BJ (cell line): ENCODE measurements at regions not wholly inside any gene's neighbourhood (a gene's known extent, or its start where the extent isn't known, plus 50 kb on each side); places are given as distances from the start of the nearest gene placed in this dataset.

ENCODE experiments used
- CTCF ChIA-PET: fragments of 350-600 bp; formaldehyde crosslinking; extraction: SDS; loops from one replicate; lab custom pipeline; 2021; ENCODE audit warnings: antibody characterized with exemption, inconsistent platforms; lab: Yijun Ruan, JAX
- POLR2A ChIA-PET: fragments of 300-600 bp; sonication (Branson Sonifier 250); formaldehyde crosslinking; extraction: SDS; loops from one replicate; lab custom pipeline; 2021; ENCODE audit warnings: antibody characterized with exemption; lab: Charles Lee
- DNase-seq: peaks from one replicate; pipeline ENCODE4 v3.0.0-alpha.2; 2011; ENCODE audit warnings: low read depth
- H3K27me3 ChIP-seq: 2 replicates; pipeline ENCODE4 v1.6.0; 2011; ENCODE audit warnings: low read length; ENCODE audit not compliant: control insufficient read depth, insufficient read depth
- H3K36me3 ChIP-seq: 2 replicates; pipeline ENCODE4 v1.5.1; 2011; ENCODE audit warnings: low read length; ENCODE audit not compliant: control insufficient read depth, insufficient read depth
- H3K4me3 ChIP-seq: 2 replicates; pipeline ENCODE4 v1.5.1; 2011; ENCODE audit warnings: low read depth, mild to moderate bottlenecking, control low read depth, low read length
- CTCF ChIP-seq: IDR thresholded peaks from 2 replicates; pipeline ENCODE4 v1.5.1; 2011; ENCODE audit warnings: low read depth, mild to moderate bottlenecking, control low read depth, inconsistent platforms, low read length, moderate library complexity; ENCODE audit not compliant: insufficient read depth

- no peak overlapping the region for H3K4me3 ChIP-seq
- no peaks in the 10 kb centered on the region for H3K36me3 ChIP-seq
- POLR2A ChIA-PET, result no interaction called here
- CTCF ChIA-PET, result interaction anchor here (0.6 kb wide), 1 partner anchor 26 kb away, joined by 3 read pairs; no protein-coding TSS in a partner anchor
- no peak for DNase-seq
- no peaks in the 10 kb centered on the region for H3K27me3 ChIP-seq
- no peak for TF ChIP-seq CTCF
Observed at GRCh38 chr10:27599546-27599945, 95.4 kb downstream of the RAB18 start.

GRCh38 chr10:27600930-27601329 is 96.8 kb downstream of the RAB18 start:
- no peak overlapping the region for H3K4me3 ChIP-seq
- H3K36me3 ChIP-seq, result no peaks in the 10 kb centered on the region
- ChIA-PET CTCF (interaction anchor here (1.1 kb wide), 1 partner anchor 10 kb away, joined by 3 read pairs; no protein-coding TSS in a partner anchor), POLR2A (no interaction called here)
- no peak for DNase-seq
- TF ChIP-seq CTCF, result no peak
- H3K27me3 ChIP-seq, result no peaks in the 10 kb centered on the region

GRCh38 chr10:27601503-27601902 is 97.4 kb downstream of the RAB18 start:
- ChIA-PET POLR2A (interaction anchor here (0.6 kb wide), 1 partner anchor 630 kb away, joined by 3 read pairs; no protein-coding TSS in a partner anchor), CTCF (interaction anchor here (1.1 kb wide), 1 partner anchor 11 kb away, joined by 3 read pairs; no protein-coding TSS in a partner anchor)
- no peaks in the 10 kb centered on the region for H3K27me3 ChIP-seq
- H3K36me3 ChIP-seq, result no peaks in the 10 kb centered on the region
- no peak for TF ChIP-seq CTCF
- no peak overlapping the region for H3K4me3 ChIP-seq
- no peak for DNase-seq

DNA sequence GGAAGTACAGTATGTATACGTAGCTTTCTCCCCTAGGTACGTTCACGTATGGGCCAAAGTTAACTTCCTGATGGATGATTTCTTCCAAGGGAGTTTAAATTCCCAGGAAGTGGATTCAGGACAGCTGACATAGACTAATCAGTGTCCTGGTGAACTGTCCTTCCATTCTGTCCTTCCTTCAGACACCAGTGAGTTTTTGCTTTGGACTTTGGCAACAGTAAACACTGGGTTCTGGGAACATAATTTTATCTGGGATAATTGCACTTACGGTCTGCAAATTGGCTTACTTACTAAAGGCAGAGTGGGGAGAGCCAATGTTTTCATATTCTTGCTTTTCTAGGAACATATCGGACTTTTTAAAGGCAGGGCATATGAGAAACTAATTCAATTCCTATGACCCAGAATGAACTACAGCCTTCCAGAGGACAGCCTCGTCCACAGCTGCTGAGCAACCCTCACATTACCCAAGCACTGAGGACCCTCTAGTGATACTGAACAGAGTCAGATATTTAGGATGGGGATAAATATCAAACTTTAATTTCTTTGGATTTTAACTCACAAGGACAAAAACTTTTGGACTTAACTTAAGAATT is 97.9 kb downstream of the RAB18 start:
- ChIA-PET POLR2A (interaction anchor here (0.6 kb wide), 1 partner anchor 630 kb away, joined by 3 read pairs; no protein-coding TSS in a partner anchor), CTCF (interaction anchor here (0.6 kb wide), 1 partner anchor 112 kb away, joined by 3 read pairs; no protein-coding TSS in a partner anchor)
- H3K27me3 ChIP-seq, result no peaks in the 10 kb centered on the region
- DNase-seq, result no peak
- TF ChIP-seq CTCF, result no peak
- no peaks in the 10 kb centered on the region for H3K36me3 ChIP-seq
- H3K4me3 ChIP-seq, result no peak overlapping the region

- H3K4me3 ChIP-seq, result no peak overlapping the region
- no peaks in the 10 kb centered on the region for H3K36me3 ChIP-seq
- ChIA-PET POLR2A (no interaction called here), CTCF (interaction anchor here (0.9 kb wide), 1 partner anchor 9 kb away, joined by 3 read pairs; no protein-coding TSS in a partner anchor)
- no peaks in the 10 kb centered on the region for H3K27me3 ChIP-seq
- TF ChIP-seq CTCF, result no peak
- no peak for DNase-seq
Observed at GRCh38 chr10:27603104-27603503, 99.0 kb downstream of the RAB18 start.
